ENCODE measurements at regions not wholly inside any gene's neighbourhood (a gene's known extent, or its start where the extent isn't known, plus 50 kb on each side); places are given as distances from the start of the nearest gene placed in this dataset.

GRCh38 chr5:174272671-174273070 lies 227.2 kb downstream of the NSG2 start (continued):
- TF ChIP-seq CHD7 (IDR thresholded peaks at IDR 0.05; ENCODE audit: insufficient replicate concordance, low read length) (no peak), ATF2 (IDR thresholded peaks at IDR 0.05; ENCODE audit: low read length) (no peak), KDM4A (IDR thresholded peaks at IDR 0.05; ENCODE audit: low read depth, low read length, severe bottlenecking) (no peak), TAF1 (IDR thresholded peaks at IDR 0.05; ENCODE audit: low read depth, low read length) (no peak), BRCA1 (IDR thresholded peaks at IDR 0.05; ENCODE audit: low read depth, low read length) (no peak), TAF7 (optimal IDR thresholded peaks at IDR 0.05; ENCODE audit: borderline replicate concordance, low read depth, low read length) (no peak), RAD21 (IDR thresholded peaks at IDR 0.05 in 1 of 2, conservative IDR thresholded peaks at IDR 0.05 in 1 of 2; ENCODE audit: low read depth in 2 of 2, low read length in 2 of 2) (no peak), KDM1A (IDR thresholded peaks at IDR 0.05; ENCODE audit: borderline replicate concordance, low read length) (no peak)
